ENCODE measurements at regions not wholly inside any gene's neighbourhood (a gene's known extent, or its start where the extent isn't known, plus 50 kb on each side); places are given as distances from the start of the nearest gene placed in this dataset.
"Not testable (repeated sequence)": the region's sequence is repeated elsewhere in the genome, so short reads cannot be mapped to it uniquely, and the experiment has no call there.

DNA sequence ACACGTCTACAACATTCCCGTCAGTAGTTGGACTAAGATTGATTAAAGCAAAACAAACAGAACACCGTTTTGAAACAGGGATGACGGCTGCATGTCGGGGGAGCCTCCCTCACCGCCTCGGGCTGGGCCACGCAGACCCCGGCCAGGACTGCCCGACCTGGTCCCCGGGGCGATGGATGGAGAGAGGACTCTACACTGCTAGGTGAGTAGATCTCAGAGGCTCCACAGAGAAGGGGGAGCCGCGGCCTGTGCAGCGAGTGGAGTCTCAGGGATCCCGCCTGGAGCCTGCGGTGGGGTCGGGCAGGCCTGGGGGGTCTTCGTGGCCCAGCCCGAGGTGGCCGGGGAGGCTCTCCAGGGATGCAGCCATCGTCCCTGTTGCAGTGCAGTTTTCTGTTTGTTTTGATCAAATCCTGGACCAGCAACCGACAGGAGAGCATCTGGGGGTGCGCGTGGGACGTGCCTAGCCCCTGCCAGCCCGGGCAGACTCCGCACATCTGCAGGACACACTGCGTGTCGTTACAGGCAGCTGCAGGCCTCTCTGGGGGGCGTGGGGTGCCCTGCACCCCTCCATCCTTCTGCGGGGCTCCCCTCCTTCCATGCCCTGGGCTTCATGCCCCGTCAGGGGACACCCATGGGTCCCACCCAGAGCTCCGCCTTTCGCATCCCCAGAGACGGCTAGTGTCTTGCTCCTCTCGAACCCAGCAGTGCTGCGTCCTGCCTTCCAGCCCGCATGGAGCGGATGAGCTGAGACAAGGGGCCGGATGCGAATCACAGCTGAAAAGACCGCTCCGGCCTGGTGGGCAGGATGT lies 143.6 kb downstream of the RTP5 start:
- DNase-seq (no peak), ATAC-seq (replicated peaks) (no peak)
- Mint-ChIP-seq H3K4me3 (no peak overlapping the region), H3K27ac (no peak overlapping the region), H3K36me3 (ENCODE audit: insufficient read depth) (no peaks in the 10 kb centered on the region), H3K27me3 (peaks cover 11 to 19% of the 10 kb centered on the region in 2 donors), H3K9me3 (no peaks in the 10 kb centered on the region), H3K4me1 (ENCODE audit: low read depth in 2 of 2) (peaks cover 4 to 9% of the 10 kb centered on the region in 2 donors)

DNA sequence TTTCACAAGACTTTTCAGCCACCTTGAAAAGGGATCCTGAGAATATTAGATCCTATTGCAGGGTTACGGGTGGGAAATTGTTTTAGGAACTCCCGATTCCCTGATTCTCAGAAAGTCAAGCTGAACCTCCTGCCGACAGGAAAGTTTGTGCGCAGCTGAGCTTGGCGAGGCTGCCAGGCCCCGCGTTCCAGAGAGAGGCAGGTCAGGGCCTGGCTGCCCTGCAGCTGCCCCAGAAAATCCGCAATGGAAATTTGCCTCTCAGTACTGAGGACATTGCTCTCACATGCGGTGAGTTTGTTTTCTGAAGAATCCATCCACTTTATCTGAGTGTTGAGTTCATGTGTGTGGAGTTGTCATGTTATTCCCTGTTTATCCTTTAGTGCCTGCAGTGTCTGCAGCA lies 144.2 kb downstream of the RTP5 start:
- no peak for ATAC-seq (replicated peaks)
- H3K4me3 Mint-ChIP-seq: no peak overlapping the region
- H3K27me3 Mint-ChIP-seq: peaks cover 11 to 22% of the 10 kb centered on the region in 2 donors
- DNase-seq: no peak
- H3K9me3 Mint-ChIP-seq: no peaks in the 10 kb centered on the region
- H3K36me3 Mint-ChIP-seq (ENCODE audit: insufficient read depth): no peaks in the 10 kb centered on the region
- peaks cover 4 to 12% of the 10 kb centered on the region in 2 donors for H3K4me1 Mint-ChIP-seq (ENCODE audit: low read depth in 2 of 2)
- no peak overlapping the region for H3K27ac Mint-ChIP-seq

DNA sequence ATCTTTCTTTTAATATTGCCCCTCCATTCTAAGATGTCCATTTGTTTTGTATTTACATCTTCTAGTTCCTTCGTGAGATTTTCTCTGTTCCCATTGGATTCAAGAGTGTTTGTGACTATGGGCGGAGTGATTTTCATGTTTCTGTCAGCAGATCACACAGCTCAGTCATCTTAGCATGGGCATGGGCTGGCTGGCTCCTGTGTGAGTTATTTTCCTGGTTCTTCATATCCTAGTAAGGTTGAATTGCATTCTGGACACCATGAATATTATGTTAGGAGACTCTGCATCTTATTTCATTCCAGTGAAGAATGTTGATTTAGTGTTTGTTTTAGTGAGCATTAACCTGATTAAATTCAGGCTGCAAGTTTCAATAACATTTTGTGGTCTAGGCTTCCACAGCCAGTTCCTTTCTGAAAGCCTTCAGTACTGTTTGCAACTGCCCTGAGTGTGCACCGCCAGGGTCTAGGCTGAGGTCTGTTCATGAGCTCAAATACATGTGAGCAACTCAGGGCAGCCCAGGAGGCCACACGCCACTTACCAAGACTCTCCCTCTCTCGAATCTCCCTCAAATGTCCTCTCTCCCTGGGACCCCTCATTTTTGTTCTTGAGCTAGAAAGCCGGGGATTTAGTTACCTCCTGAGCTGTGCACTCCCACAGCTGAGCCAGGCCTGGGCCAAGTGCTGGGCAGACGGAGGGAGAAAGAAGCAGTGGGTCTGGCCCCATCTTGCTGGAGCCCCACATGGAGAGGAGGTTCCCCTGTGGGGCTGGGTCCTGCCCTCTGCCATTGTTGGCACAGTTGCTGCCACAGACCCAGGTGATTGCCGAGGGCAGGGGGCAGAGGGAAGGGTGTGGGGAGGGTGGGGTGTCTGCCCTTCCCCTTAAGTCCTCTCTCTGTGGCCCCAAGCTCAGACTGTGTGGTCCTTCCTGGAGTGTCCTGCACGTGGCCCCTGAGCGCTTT lies 145.9 kb downstream of the RTP5 start:
- H3K4me3 Mint-ChIP-seq: no peak overlapping the region
- H3K4me1 Mint-ChIP-seq (ENCODE audit: low read depth in 2 of 2): peaks cover 8 to 14% of the 10 kb centered on the region in 2 donors
- no peak overlapping the region for H3K27ac Mint-ChIP-seq
- no peak for ATAC-seq (replicated peaks)
- no peaks in the 10 kb centered on the region for H3K9me3 Mint-ChIP-seq
- peaks cover 16 to 29% of the 10 kb centered on the region in 2 donors for H3K27me3 Mint-ChIP-seq
- no peaks in the 10 kb centered on the region for H3K36me3 Mint-ChIP-seq (ENCODE audit: insufficient read depth)
- DNase-seq: no peak

DNA sequence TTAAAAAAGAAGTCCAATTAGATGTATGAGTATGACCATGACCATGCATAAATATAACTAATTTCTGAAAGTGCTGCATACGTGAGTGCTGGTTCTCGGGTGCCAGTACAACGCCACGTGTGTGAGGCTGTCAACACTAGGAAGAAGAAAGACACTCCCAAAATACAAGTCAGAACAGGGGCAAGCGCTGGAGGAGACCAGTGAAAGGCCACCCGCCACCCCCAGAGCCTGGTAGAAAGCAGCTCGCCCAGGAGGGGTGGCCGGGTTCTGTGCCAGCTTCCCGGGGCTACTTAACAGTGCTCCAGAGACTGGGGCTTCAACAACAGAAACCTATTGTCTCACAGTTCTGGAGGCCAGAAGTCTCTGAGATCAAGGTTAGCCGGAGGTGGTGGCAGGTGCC lies 147.6 kb downstream of the RTP5 start:
- Mint-ChIP-seq H3K4me1 (ENCODE audit: low read depth in 2 of 2) (peaks cover 8 to 11% of the 10 kb centered on the region in 2 donors), H3K36me3 (ENCODE audit: insufficient read depth) (no peaks in the 10 kb centered on the region), H3K27me3 (peaks cover 31 to 42% of the 10 kb centered on the region in 2 donors), H3K9me3 (no peaks in the 10 kb centered on the region), H3K27ac (peak overlapping the region in 1 of 2 donors; percentile 78), H3K4me3 (no peak overlapping the region)
- ATAC-seq (replicated peaks) (no peak), DNase-seq (no peak)

DNA sequence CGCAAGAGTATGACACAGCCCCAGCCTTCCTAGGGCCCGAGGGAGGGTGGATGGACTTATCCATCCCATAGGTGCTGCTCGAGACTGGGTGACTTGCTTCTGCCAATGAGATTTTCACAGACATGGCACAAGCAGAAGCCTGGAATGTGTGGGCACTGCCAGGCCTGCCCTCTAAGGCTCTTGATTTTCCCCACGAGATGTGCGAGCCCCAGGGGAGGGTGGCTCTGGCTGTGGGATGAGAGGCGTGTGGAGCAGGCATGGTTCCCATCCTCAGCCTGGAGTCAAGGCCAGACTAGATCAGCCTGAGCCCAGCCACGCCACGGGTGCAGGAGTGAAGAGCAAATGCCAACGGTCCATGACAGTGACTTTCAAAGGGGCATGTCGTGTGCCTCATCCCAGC lies 148.9 kb downstream of the RTP5 start:
- H3K27me3 Mint-ChIP-seq: peaks cover 44 to 55% of the 10 kb centered on the region in 2 donors
- not testable (repeated sequence) for DNase-seq; ATAC-seq (replicated peaks); H3K9me3 Mint-ChIP-seq; H3K36me3 Mint-ChIP-seq (ENCODE audit: insufficient read depth); H3K27ac Mint-ChIP-seq; H3K4me3 Mint-ChIP-seq
- H3K4me1 Mint-ChIP-seq (ENCODE audit: low read depth in 2 of 2): peaks cover 8 to 14% of the 10 kb centered on the region in 2 donors

DNA sequence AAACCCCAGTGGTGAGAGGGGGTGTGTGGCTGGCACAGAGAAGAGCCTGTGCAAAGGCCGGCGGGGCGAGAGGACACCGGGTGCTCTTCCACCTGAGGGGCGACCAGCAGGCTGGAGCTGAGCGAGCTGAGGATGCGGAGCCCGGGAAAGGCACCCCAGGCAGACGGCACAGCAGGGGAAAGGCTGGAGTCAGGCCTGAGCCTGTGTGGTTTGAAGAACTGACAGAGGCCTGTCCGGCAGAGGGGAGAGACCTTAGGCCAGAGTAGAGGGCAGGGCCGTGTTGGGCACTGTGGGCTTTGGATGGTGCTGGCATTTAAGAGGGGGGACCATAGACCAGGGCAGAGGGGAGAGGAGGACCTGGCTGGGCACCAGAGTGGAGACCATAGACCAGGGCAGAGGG lies 149.8 kb downstream of the RTP5 start:
- DNase-seq (no peak), ATAC-seq (replicated peaks) (no peak)
- Mint-ChIP-seq H3K4me3 (no peak overlapping the region), H3K27ac (no peak overlapping the region), H3K4me1 (ENCODE audit: low read depth in 2 of 2) (peaks cover 8 to 14% of the 10 kb centered on the region in 2 donors), H3K9me3 (no peaks in the 10 kb centered on the region), H3K36me3 (ENCODE audit: insufficient read depth) (no peaks in the 10 kb centered on the region), H3K27me3 (peaks cover 53 to 64% of the 10 kb centered on the region in 2 donors)

DNA sequence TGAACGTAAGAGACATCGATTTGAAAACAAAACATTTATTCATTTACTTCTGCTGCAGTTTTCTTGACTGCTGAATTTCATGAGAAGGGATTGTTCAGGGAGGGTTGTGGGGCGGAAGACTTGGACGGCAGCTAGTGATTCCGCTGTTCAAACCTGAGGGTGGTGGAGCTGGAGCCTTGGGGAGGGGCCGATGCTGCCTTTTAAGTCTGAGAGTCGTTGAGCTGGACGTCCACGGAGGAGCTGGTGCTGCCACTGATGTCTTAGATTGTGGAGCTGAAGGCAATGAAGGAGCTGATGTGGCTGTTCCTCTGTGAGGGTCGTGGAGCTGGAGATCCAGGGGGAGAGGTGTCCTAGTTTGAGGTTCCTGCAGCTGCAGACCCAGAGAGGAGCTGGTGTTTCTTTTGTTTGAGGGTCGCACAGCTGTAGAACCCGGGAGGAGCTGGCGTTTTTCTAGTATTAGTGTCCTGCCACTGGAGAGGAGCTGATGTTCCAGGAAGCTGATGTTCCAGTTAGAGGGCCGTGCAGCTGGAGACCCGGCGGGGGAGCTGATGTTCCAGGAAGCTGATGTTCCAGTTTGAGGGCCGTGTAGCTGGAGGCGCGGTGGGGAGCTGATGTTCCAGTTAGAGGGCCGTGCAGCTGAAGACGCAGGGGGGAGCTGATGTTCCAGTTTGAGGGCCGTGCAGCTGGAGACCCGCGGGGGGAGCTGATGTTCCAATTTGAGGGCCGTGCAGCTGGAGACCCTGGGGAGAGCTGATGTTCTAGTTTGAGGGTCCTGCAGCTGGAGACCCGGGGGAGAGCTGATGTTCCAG lies 150.9 kb downstream of the RTP5 start:
- Mint-ChIP-seq H3K27ac (peak overlapping the region in 1 of 2 donors; percentile 41), H3K9me3 (no peaks in the 10 kb centered on the region)
- no peak for ATAC-seq (replicated peaks)

DNA sequence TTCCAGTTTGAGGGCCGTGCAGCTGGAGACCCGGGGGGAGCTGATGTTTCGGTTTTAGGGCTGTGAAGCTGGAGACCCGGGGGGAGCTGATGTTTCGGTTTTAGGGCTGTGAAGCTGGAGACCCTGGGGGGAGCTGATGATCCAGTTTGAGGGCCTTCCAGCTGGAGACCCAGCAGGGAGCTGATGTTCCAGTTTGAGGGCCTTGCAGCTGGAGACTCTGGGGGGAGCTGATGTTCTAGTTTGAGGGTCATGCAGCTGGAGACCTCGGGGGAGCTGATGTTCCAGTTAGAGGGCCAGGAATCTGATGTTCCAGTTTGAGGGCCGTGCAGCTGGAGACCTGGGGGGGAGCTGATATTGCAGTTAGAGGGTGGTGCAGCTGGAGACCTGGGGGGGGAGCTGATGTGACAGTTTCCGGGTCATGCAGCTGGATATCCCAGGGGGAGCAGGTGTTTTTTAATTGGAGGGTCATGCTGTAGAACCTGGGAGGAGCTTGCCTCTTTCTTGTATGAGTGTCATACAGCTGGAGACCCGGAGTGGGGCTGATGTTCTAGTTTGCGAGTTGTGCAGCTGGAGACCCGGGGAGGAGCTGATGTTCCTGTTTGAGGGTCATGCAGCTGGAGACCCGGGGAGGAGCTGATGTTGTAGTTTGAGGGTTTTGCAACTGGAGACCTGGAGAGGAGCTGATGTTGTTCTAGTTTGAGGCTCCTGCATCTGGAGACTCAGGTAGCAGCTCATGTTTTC lies 153.2 kb downstream of the RTP5 start:
- ATAC-seq (replicated peaks) (no peak), DNase-seq (no peak)
- Mint-ChIP-seq H3K4me1 (ENCODE audit: low read depth in 2 of 2) (peaks cover 12 to 14% of the 10 kb centered on the region in 2 donors), H3K4me3 (no peak overlapping the region), H3K9me3 (no peaks in the 10 kb centered on the region), H3K36me3 (ENCODE audit: insufficient read depth) (no peaks in the 10 kb centered on the region), H3K27me3 (peaks cover 73 to 76% of the 10 kb centered on the region in 2 donors), H3K27ac (peak overlapping the region in 1 of 2 donors; percentile 48)

More for the DNA sequence above, 150.9 kb downstream of the RTP5 start:
- Mint-ChIP-seq H3K4me3 (no peak overlapping the region), H3K4me1 (ENCODE audit: low read depth in 2 of 2) (peaks cover 14% of the 10 kb centered on the region in 2 donors), H3K27me3 (peaks cover 64 to 67% of the 10 kb centered on the region in 2 donors), H3K36me3 (ENCODE audit: insufficient read depth) (no peaks in the 10 kb centered on the region)
- no peak for DNase-seq

DNA sequence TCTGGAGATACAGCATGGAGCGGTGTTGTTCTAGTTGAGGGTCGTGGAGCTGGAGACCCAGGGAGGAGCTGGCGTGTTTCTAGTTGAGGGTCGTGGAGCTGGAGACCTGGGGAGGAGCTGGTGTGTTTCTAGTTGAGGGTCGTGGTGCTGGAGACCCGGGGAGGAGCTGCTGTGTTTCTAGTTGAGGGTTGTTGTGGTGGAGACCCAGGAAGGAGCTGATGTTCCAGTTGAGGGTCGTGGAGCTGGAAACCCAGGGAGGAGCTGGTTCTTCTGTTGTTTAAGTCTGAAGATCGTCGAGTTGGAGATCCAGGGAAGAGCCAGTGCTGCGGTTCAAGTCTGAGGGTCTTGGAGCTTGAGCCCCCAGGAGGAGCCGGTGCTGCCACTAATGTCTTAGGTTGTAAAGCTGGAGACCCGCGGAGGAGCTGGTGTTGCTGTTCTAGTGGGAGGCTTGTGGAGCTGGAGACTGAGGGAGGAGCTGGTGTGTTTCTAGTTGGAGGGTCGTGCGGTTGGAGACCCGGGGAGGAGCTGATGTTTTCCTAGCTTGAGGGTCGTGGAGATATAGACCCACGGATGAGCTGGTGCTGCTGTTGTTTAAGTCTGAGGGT lies 155.3 kb downstream of the RTP5 start:
- Mint-ChIP-seq H3K27me3 (peaks cover 87 to 96% of the 10 kb centered on the region in 2 donors), H3K4me3 (no peak overlapping the region), H3K27ac (peak overlapping the region in 1 of 2 donors; percentile 18), H3K36me3 (ENCODE audit: insufficient read depth) (no peaks in the 10 kb centered on the region), H3K9me3 (no peaks in the 10 kb centered on the region), H3K4me1 (ENCODE audit: low read depth in 2 of 2) (peaks cover 13 to 21% of the 10 kb centered on the region in 2 donors)
- no peak for ATAC-seq (replicated peaks)
- DNase-seq: no peak

DNA sequence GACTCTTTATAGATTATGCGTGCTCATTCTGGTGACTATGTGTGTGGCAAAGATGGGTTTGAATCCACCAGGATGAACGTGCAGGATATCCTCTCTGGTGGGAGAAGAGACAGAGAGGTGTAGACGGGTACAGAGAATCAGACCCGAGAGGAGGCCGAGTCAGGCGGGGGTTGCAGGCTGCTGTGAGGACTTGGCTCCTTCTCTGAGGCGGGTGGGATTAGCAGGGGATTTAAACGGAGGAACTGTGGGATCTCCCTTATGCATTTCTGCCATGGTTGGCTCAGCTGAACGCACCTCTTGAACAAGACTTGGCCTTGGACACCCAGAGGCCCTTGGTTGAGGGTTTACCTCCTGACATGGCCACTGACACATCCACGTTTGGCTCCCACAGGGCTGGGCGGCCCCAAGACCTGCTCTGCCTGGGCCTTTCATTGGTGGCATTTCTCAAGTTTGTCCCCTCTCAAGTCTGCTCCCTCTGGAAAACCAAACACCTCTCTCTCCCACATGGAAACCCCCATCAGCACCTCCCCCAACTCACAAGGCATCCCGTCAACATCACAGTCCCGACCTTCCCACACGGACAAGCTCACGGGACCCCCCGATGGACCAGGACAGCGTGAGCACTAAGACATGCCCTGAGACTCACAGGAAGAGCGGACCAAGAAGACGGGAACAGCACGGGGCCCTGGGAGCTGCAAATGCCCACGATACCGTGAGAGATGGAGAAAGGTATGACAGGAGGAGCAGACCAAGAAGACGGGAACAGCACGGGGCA lies 158.3 kb downstream of the RTP5 start:
- no peak for ATAC-seq (replicated peaks)
- no peaks in the 10 kb centered on the region for H3K9me3 Mint-ChIP-seq
- peaks cover 29 to 35% of the 10 kb centered on the region in 2 donors for H3K4me1 Mint-ChIP-seq (ENCODE audit: low read depth in 2 of 2)
- no peak overlapping the region for H3K4me3 Mint-ChIP-seq
- H3K36me3 Mint-ChIP-seq (ENCODE audit: insufficient read depth): peaks cover 6% of the 10 kb centered on the region
- DNase-seq: no peak
- peaks cover 70 to 78% of the 10 kb centered on the region in 2 donors for H3K27me3 Mint-ChIP-seq
- no peak overlapping the region for H3K27ac Mint-ChIP-seq

DNA sequence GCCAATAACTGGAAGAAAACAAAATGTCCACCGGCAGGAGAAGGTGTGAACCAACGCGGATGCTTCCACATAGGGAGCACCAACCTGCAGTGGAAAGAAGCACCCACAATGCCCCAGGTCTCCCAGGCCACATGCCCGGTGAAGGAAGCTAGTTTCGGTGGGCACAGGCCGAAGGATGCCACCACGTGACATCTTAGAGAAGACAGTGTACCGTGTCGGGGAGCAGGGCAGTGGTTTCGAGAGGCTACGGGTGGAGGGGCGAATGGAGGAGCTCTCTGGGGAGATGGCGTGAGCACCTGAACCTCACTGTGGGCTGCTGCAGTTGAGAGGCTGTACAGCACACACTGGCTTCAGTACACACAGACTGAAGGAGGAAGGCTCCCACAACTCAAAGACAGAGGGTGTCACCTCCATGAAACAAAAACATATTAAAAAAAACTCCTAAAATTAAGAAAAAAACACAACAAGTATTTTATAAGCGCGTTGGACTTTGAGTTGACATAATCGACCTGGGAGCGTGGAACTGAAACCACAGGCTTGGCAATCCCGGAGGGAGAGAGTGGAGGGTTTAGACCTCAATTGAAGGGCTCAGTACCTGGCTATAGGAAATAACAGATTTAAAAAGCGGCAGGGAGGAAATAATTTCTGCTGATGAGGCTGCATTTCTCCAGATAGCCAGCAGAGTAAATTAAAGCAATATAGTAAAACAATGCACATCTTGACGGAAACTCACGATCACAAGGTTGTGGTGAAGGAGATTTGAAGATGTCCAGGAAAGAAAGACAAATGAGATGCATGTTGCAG lies 160.1 kb downstream of the RTP5 start:
- DNase-seq (no peak), ATAC-seq (replicated peaks) (no peak)
- H3K27me3 Mint-ChIP-seq: peaks cover 65 to 75% of the 10 kb centered on the region in 2 donors
- peaks cover 34 to 39% of the 10 kb centered on the region in 2 donors for H3K4me1 Mint-ChIP-seq (ENCODE audit: low read depth in 2 of 2)
- peak overlapping the region; percentile 44 to 48 for H3K4me3 Mint-ChIP-seq
- H3K9me3 Mint-ChIP-seq: no peaks in the 10 kb centered on the region
- H3K36me3 Mint-ChIP-seq (ENCODE audit: insufficient read depth): peaks cover 7% of the 10 kb centered on the region
- no peak overlapping the region for H3K27ac Mint-ChIP-seq
